ENCODE measurements at regions not wholly inside any gene's neighbourhood (a gene's known extent, or its start where the extent isn't known, plus 50 kb on each side); places are given as distances from the start of the nearest gene placed in this dataset.

GRCh38 chr1:157234705-157235273, 96.6 kb upstream of the ETV3 start:
- TF ChIP-seq ZC3H10 (CRISPR knock-in tag; IDR thresholded peaks at IDR 0.05) (no peak), ISL1 (CRISPR knock-in tag; IDR thresholded peaks at IDR 0.05) (no peak), RARB (CRISPR knock-in tag; IDR thresholded peaks at IDR 0.05) (no peak), CREB5 (CRISPR knock-in tag; IDR thresholded peaks at IDR 0.05; ENCODE audit: low read depth) (no peak), ZNF8 (CRISPR knock-in tag; IDR thresholded peaks at IDR 0.05) (no peak), ZFP30 (CRISPR knock-in tag; IDR thresholded peaks at IDR 0.05) (no peak), PATZ1 (CRISPR knock-in tag; IDR thresholded peaks at IDR 0.05; ENCODE audit: borderline replicate concordance) (no peak), GLIS3 (CRISPR knock-in tag; IDR thresholded peaks at IDR 0.05) (no peak), ZNF565 (CRISPR knock-in tag; conservative IDR thresholded peaks at IDR 0.05; ENCODE audit: low read depth) (no peak), POU6F1 (CRISPR knock-in tag; IDR thresholded peaks at IDR 0.05; ENCODE audit: borderline replicate concordance, low read depth) (no peak)

Data from SK-N-SH treated with all-trans-retinoic acid at 6 μM for 48 hours (cell line).